H9 (cell line): ENCODE measurements at regions not wholly inside any gene's neighbourhood (a gene's known extent, or its start where the extent isn't known, plus 50 kb on each side); places are given as distances from the start of the nearest gene placed in this dataset.

ENCODE experiments used
- DNase-seq: peaks from one replicate; pipeline ENCODE4 v3.0.0-alpha.2; 2017
- H2AFZ ChIP-seq: one replicate; pipeline ENCODE4 v1.6.1; 2013; ENCODE audit warnings: mild to moderate bottlenecking, low read length, control low read depth, moderate library complexity
- H2AK5ac ChIP-seq: 2 replicates; pipeline ENCODE4 v1.6.1; 2013; ENCODE audit warnings: low read length, control low read depth, mixed read lengths; ENCODE audit not compliant: insufficient read length
- H2BK120ac ChIP-seq: one replicate; pipeline ENCODE4 v1.6.1; 2013; ENCODE audit warnings: low read depth, mild to moderate bottlenecking, low read length, control low read depth, inconsistent platforms; ENCODE audit not compliant: poor library complexity, severe bottlenecking
- H2BK12ac ChIP-seq: 2 replicates; pipeline ENCODE4 v1.6.1; 2013; ENCODE audit warnings: low read length, control low read depth, mixed read lengths, low read depth; ENCODE audit not compliant: insufficient read length
- H2BK15ac ChIP-seq: 2 replicates; pipeline ENCODE4 v1.6.1; 2013; ENCODE audit warnings: low read depth, low read length, control low read depth
- H2BK20ac ChIP-seq: one replicate; pipeline ENCODE4 v1.6.1; 2013; ENCODE audit warnings: low read depth, mild to moderate bottlenecking, low read length, control low read depth, inconsistent platforms; ENCODE audit not compliant: poor library complexity, severe bottlenecking
- H2BK5ac ChIP-seq: 2 replicates; pipeline ENCODE4 v1.6.1; 2013; ENCODE audit warnings: low read length, control low read depth, mixed read lengths; ENCODE audit not compliant: insufficient read length
- H3K14ac ChIP-seq: 2 replicates; pipeline ENCODE4 v1.6.1; 2013; ENCODE audit warnings: low read length, control low read depth; ENCODE audit not compliant: insufficient read depth
- H3K18ac ChIP-seq: 2 replicates; pipeline ENCODE4 v1.6.1; 2013; ENCODE audit warnings: low read depth, mild to moderate bottlenecking, mixed read lengths, low read length, control low read depth; ENCODE audit not compliant: insufficient read length
- H3K23ac ChIP-seq: 2 replicates; pipeline ENCODE4 v1.6.1; 2013; ENCODE audit warnings: low read length, control low read depth, mixed read lengths, low read depth; ENCODE audit not compliant: insufficient read length
- H3K23me2 ChIP-seq: 2 replicates; pipeline ENCODE4 v1.6.1; 2013; ENCODE audit warnings: low read depth, mild to moderate bottlenecking, mixed read lengths, low read length, control low read depth; ENCODE audit not compliant: insufficient read length, poor library complexity, severe bottlenecking
- H3K27ac ChIP-seq: 2 replicates; pipeline ENCODE4 v1.5.1; 2013; ENCODE audit warnings: low read length, control low read depth, mixed read lengths, low read depth; ENCODE audit not compliant: insufficient read length
- H3K27me3 ChIP-seq: 2 replicates; pipeline ENCODE4 v1.6.1; 2013; ENCODE audit warnings: low read length, control low read depth, inconsistent platforms; ENCODE audit not compliant: insufficient read depth
- H3K4ac ChIP-seq: 2 replicates; pipeline ENCODE4 v1.6.1; 2013; ENCODE audit warnings: low read depth, mild to moderate bottlenecking, control low read depth, inconsistent platforms, low read length, moderate library complexity
- H3K4me1 ChIP-seq: 2 replicates; pipeline ENCODE4 v1.6.1; 2013; ENCODE audit warnings: low read length, control low read depth, inconsistent platforms; ENCODE audit not compliant: insufficient read depth
- H3K4me2 ChIP-seq: 2 replicates; pipeline ENCODE4 v1.6.1; 2013; ENCODE audit warnings: low read length, control low read depth, mixed read lengths; ENCODE audit not compliant: insufficient read length, insufficient read depth
- H3K56ac ChIP-seq: 2 replicates; pipeline ENCODE4 v1.6.1; 2013; ENCODE audit warnings: low read depth, mild to moderate bottlenecking, mixed read lengths, low read length, control low read depth; ENCODE audit not compliant: insufficient read length
- H3K79me1 ChIP-seq: 2 replicates; pipeline ENCODE4 v1.6.1; 2013; ENCODE audit warnings: low read depth, mild to moderate bottlenecking, moderate library complexity, low read length, control low read depth, inconsistent platforms; ENCODE audit not compliant: insufficient read depth, poor library complexity, severe bottlenecking
- H3K79me2 ChIP-seq: 2 replicates; pipeline ENCODE4 v1.6.1; 2013; ENCODE audit warnings: low read length, control low read depth, inconsistent platforms; ENCODE audit not compliant: insufficient read depth
- H3K9ac ChIP-seq: 2 replicates; pipeline ENCODE4 v1.6.1; 2013; ENCODE audit warnings: low read length, control low read depth, mixed read lengths; ENCODE audit not compliant: insufficient read length; ENCODE audit errors: extremely low read depth
- H3K9me3 ChIP-seq: one replicate; pipeline ENCODE4 v1.6.1; 2013; ENCODE audit warnings: low read depth, low read length, inconsistent platforms; ENCODE audit not compliant: control insufficient read depth
- H3T11ph ChIP-seq: one replicate; pipeline ENCODE4 v1.6.1; 2013; ENCODE audit warnings: mild to moderate bottlenecking, low read length, control low read depth, inconsistent platforms
- H4K20me1 ChIP-seq: one replicate; pipeline ENCODE4 v1.6.1; 2013; ENCODE audit not compliant: control insufficient read depth, insufficient read length, insufficient read depth
- H4K5ac ChIP-seq: 2 replicates; pipeline ENCODE4 v1.6.1; 2013; ENCODE audit warnings: low read depth, mild to moderate bottlenecking, mixed read lengths, low read length, control low read depth; ENCODE audit not compliant: insufficient read length
- H4K8ac ChIP-seq: replicated peaks from 2 replicates; pipeline ENCODE4 v1.6.1; 2013; ENCODE audit warnings: low read length, control low read depth, mixed read lengths, low read depth; ENCODE audit not compliant: insufficient read length
- H4K91ac ChIP-seq: 2 replicates; pipeline ENCODE4 v1.6.1; 2013; ENCODE audit warnings: low read depth, mild to moderate bottlenecking, moderate library complexity, mixed read lengths, low read length, control low read depth; ENCODE audit not compliant: insufficient read length
- H3K27ac Mint-ChIP-seq, 3 experiments: 2 replicates in 2 of 3; 3 replicates in 1 of 3; pipeline ENCODE4 v1.8.0; 2020 to 2021; ENCODE audit warnings: mixed read lengths in 3 of 3, mild to moderate bottlenecking in 1 of 3, moderate library complexity in 1 of 3
- H3K27me3 Mint-ChIP-seq: 2 replicates; pipeline ENCODE4 v1.8.0; 2021; ENCODE audit warnings: low read depth, mild to moderate bottlenecking, moderate library complexity, mixed read lengths
- H3K36me3 Mint-ChIP-seq, 3 experiments: 2 replicates in 2 of 3; 3 replicates in 1 of 3; pipeline ENCODE4 v1.8.0; 2020 to 2021; ENCODE audit warnings: low read depth in 3 of 3, mixed read lengths in 3 of 3; ENCODE audit not compliant: insufficient read depth in 1 of 3
- H3K4me1 Mint-ChIP-seq, 2 experiments: 2 replicates each; pipeline ENCODE4 v1.8.0; 2020; ENCODE audit warnings: mixed read lengths in 2 of 2
- H3K4me3 Mint-ChIP-seq, 2 experiments: 2 replicates in 1 of 2; 3 replicates in 1 of 2; pipeline ENCODE4 v1.8.0; 2020 to 2021; ENCODE audit warnings: mild to moderate bottlenecking in 2 of 2, mixed read lengths in 2 of 2, moderate library complexity in 1 of 2
- H3K9me3 Mint-ChIP-seq, 2 experiments: 2 replicates in 1 of 2; 3 replicates in 1 of 2; pipeline ENCODE4 v1.8.0; 2020; ENCODE audit warnings: mild to moderate bottlenecking in 2 of 2, mixed read lengths in 2 of 2, moderate library complexity in 1 of 2
- WGBS: extraction: QIAGEN DNeasy Blood & Tissue Kit; methylation state at CpG from one replicate; pipeline ENCODE4 v1.1.7; 2013; ENCODE audit warnings: missing lambda C conversion rate, low lambda C conversion rate, mixed read lengths; ENCODE audit not compliant: insufficient read length; ENCODE audit errors: extremely low coverage; 5-methylcytosine and 5-hydroxymethylcytosine counted together
- TF ChIP-seq, protein P1 (sequence below): fragments of 200-600 bp; sonication (generic); conservative IDR thresholded peaks from 3 replicates; pipeline ENCODE4 v1.8.0; 2021; ENCODE audit warnings: antibody characterized with exemption, mild to moderate bottlenecking

- H3K4me1 Mint-ChIP-seq: no peaks in the 10 kb centered on the region
- no peaks in the 10 kb centered on the region for H3K79me1 ChIP-seq
Measured at GRCh38 chr4:13209600-13209999, 274.5 kb downstream of the RAB28 start.

More at GRCh38 chr4:13209600-13209999, 274.5 kb downstream of the RAB28 start:
- no peak overlapping the region for H2BK15ac ChIP-seq
- H3K9me3 Mint-ChIP-seq: no peaks in the 10 kb centered on the region
- H3K9ac ChIP-seq: no peak overlapping the region
- H2BK12ac ChIP-seq: no peak overlapping the region
- no peak overlapping the region for H3K23ac ChIP-seq
- H4K91ac ChIP-seq: no peak overlapping the region
- no peak overlapping the region for H2AFZ ChIP-seq
- no CpG with 5 or more reads among the region's 4 CpGs for WGBS
- no peaks in the 10 kb centered on the region for H3K27me3 Mint-ChIP-seq
- no peaks in the 10 kb centered on the region for H3K9me3 ChIP-seq
- H2BK120ac ChIP-seq: no peak overlapping the region
- no peak overlapping the region for H3K4ac ChIP-seq
- H3K4me2 ChIP-seq: no peak overlapping the region
- H2BK20ac ChIP-seq: no peak overlapping the region
- no peak overlapping the region for H3K18ac ChIP-seq
- H3K27me3 ChIP-seq: no peaks in the 10 kb centered on the region
- no peaks in the 10 kb centered on the region for H3K36me3 Mint-ChIP-seq
- no peak overlapping the region for H3K14ac ChIP-seq
- no peaks in the 10 kb centered on the region for H4K20me1 ChIP-seq
- no peak for DNase-seq
- no peak overlapping the region; a peak in 1 of 5 replicates for H3K4me3 Mint-ChIP-seq
- TF ChIP-seq, protein P1, sequence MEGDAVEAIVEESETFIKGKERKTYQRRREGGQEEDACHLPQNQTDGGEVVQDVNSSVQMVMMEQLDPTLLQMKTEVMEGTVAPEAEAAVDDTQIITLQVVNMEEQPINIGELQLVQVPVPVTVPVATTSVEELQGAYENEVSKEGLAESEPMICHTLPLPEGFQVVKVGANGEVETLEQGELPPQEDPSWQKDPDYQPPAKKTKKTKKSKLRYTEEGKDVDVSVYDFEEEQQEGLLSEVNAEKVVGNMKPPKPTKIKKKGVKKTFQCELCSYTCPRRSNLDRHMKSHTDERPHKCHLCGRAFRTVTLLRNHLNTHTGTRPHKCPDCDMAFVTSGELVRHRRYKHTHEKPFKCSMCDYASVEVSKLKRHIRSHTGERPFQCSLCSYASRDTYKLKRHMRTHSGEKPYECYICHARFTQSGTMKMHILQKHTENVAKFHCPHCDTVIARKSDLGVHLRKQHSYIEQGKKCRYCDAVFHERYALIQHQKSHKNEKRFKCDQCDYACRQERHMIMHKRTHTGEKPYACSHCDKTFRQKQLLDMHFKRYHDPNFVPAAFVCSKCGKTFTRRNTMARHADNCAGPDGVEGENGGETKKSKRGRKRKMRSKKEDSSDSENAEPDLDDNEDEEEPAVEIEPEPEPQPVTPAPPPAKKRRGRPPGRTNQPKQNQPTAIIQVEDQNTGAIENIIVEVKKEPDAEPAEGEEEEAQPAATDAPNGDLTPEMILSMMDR: no peak
- H4K5ac ChIP-seq: no peak overlapping the region
- H3K4me1 ChIP-seq: no peaks in the 10 kb centered on the region
- no peak overlapping the region for H3T11ph ChIP-seq
- H2AK5ac ChIP-seq: no peak overlapping the region
- no peak overlapping the region for H3K27ac ChIP-seq
- no peak overlapping the region for H3K56ac ChIP-seq
- no peaks in the 10 kb centered on the region for H3K23me2 ChIP-seq
- no peak overlapping the region for H4K8ac ChIP-seq
- H3K27ac Mint-ChIP-seq: no peak overlapping the region
- no peak overlapping the region for H2BK5ac ChIP-seq
- no peaks in the 10 kb centered on the region for H3K79me2 ChIP-seq
